H9 (cell line): ENCODE measurements at regions not wholly inside any gene's neighbourhood (a gene's known extent, or its start where the extent isn't known, plus 50 kb on each side); places are given as distances from the start of the nearest gene placed in this dataset.
A peak's percentile ranks its signal among the peaks of the same experiment; 100 is the strongest.

Experiments used
- DNase-seq: peaks from one replicate; pipeline ENCODE4 v3.0.0-alpha.2; 2017
- H2AFZ ChIP-seq: one replicate; pipeline ENCODE4 v1.6.1; 2013; ENCODE audit warnings: mild to moderate bottlenecking, low read length, control low read depth, moderate library complexity
- H2AK5ac ChIP-seq: 2 replicates; pipeline ENCODE4 v1.6.1; 2013; ENCODE audit warnings: low read length, control low read depth, mixed read lengths; ENCODE audit not compliant: insufficient read length
- H2BK120ac ChIP-seq: one replicate; pipeline ENCODE4 v1.6.1; 2013; ENCODE audit warnings: low read depth, mild to moderate bottlenecking, low read length, control low read depth, inconsistent platforms; ENCODE audit not compliant: poor library complexity, severe bottlenecking
- H2BK12ac ChIP-seq: 2 replicates; pipeline ENCODE4 v1.6.1; 2013; ENCODE audit warnings: low read length, control low read depth, mixed read lengths, low read depth; ENCODE audit not compliant: insufficient read length
- H2BK15ac ChIP-seq: 2 replicates; pipeline ENCODE4 v1.6.1; 2013; ENCODE audit warnings: low read depth, low read length, control low read depth
- H2BK20ac ChIP-seq: one replicate; pipeline ENCODE4 v1.6.1; 2013; ENCODE audit warnings: low read depth, mild to moderate bottlenecking, low read length, control low read depth, inconsistent platforms; ENCODE audit not compliant: poor library complexity, severe bottlenecking
- H2BK5ac ChIP-seq: 2 replicates; pipeline ENCODE4 v1.6.1; 2013; ENCODE audit warnings: low read length, control low read depth, mixed read lengths; ENCODE audit not compliant: insufficient read length
- H3K14ac ChIP-seq: 2 replicates; pipeline ENCODE4 v1.6.1; 2013; ENCODE audit warnings: low read length, control low read depth; ENCODE audit not compliant: insufficient read depth
- H3K18ac ChIP-seq: 2 replicates; pipeline ENCODE4 v1.6.1; 2013; ENCODE audit warnings: low read depth, mild to moderate bottlenecking, mixed read lengths, low read length, control low read depth; ENCODE audit not compliant: insufficient read length
- H3K23ac ChIP-seq: 2 replicates; pipeline ENCODE4 v1.6.1; 2013; ENCODE audit warnings: low read length, control low read depth, mixed read lengths, low read depth; ENCODE audit not compliant: insufficient read length
- H3K23me2 ChIP-seq: 2 replicates; pipeline ENCODE4 v1.6.1; 2013; ENCODE audit warnings: low read depth, mild to moderate bottlenecking, mixed read lengths, low read length, control low read depth; ENCODE audit not compliant: insufficient read length, poor library complexity, severe bottlenecking
- H3K27ac ChIP-seq: 2 replicates; pipeline ENCODE4 v1.5.1; 2013; ENCODE audit warnings: low read length, control low read depth, mixed read lengths, low read depth; ENCODE audit not compliant: insufficient read length
- H3K27me3 ChIP-seq: 2 replicates; pipeline ENCODE4 v1.6.1; 2013; ENCODE audit warnings: low read length, control low read depth, inconsistent platforms; ENCODE audit not compliant: insufficient read depth
- H3K4ac ChIP-seq: 2 replicates; pipeline ENCODE4 v1.6.1; 2013; ENCODE audit warnings: low read depth, mild to moderate bottlenecking, control low read depth, inconsistent platforms, low read length, moderate library complexity
- H3K4me1 ChIP-seq: 2 replicates; pipeline ENCODE4 v1.6.1; 2013; ENCODE audit warnings: low read length, control low read depth, inconsistent platforms; ENCODE audit not compliant: insufficient read depth
- H3K4me2 ChIP-seq: 2 replicates; pipeline ENCODE4 v1.6.1; 2013; ENCODE audit warnings: low read length, control low read depth, mixed read lengths; ENCODE audit not compliant: insufficient read length, insufficient read depth
- H3K56ac ChIP-seq: 2 replicates; pipeline ENCODE4 v1.6.1; 2013; ENCODE audit warnings: low read depth, mild to moderate bottlenecking, mixed read lengths, low read length, control low read depth; ENCODE audit not compliant: insufficient read length
- H3K79me1 ChIP-seq: 2 replicates; pipeline ENCODE4 v1.6.1; 2013; ENCODE audit warnings: low read depth, mild to moderate bottlenecking, moderate library complexity, low read length, control low read depth, inconsistent platforms; ENCODE audit not compliant: insufficient read depth, poor library complexity, severe bottlenecking
- H3K79me2 ChIP-seq: 2 replicates; pipeline ENCODE4 v1.6.1; 2013; ENCODE audit warnings: low read length, control low read depth, inconsistent platforms; ENCODE audit not compliant: insufficient read depth
- H3K9ac ChIP-seq: 2 replicates; pipeline ENCODE4 v1.6.1; 2013; ENCODE audit warnings: low read length, control low read depth, mixed read lengths; ENCODE audit not compliant: insufficient read length; ENCODE audit errors: extremely low read depth
- H3K9me3 ChIP-seq: one replicate; pipeline ENCODE4 v1.6.1; 2013; ENCODE audit warnings: low read depth, low read length, inconsistent platforms; ENCODE audit not compliant: control insufficient read depth
- H3T11ph ChIP-seq: one replicate; pipeline ENCODE4 v1.6.1; 2013; ENCODE audit warnings: mild to moderate bottlenecking, low read length, control low read depth, inconsistent platforms
- H4K20me1 ChIP-seq: one replicate; pipeline ENCODE4 v1.6.1; 2013; ENCODE audit not compliant: control insufficient read depth, insufficient read length, insufficient read depth
- H4K5ac ChIP-seq: 2 replicates; pipeline ENCODE4 v1.6.1; 2013; ENCODE audit warnings: low read depth, mild to moderate bottlenecking, mixed read lengths, low read length, control low read depth; ENCODE audit not compliant: insufficient read length
- H4K8ac ChIP-seq: replicated peaks from 2 replicates; pipeline ENCODE4 v1.6.1; 2013; ENCODE audit warnings: low read length, control low read depth, mixed read lengths, low read depth; ENCODE audit not compliant: insufficient read length
- H4K91ac ChIP-seq: 2 replicates; pipeline ENCODE4 v1.6.1; 2013; ENCODE audit warnings: low read depth, mild to moderate bottlenecking, moderate library complexity, mixed read lengths, low read length, control low read depth; ENCODE audit not compliant: insufficient read length
- H3K27ac Mint-ChIP-seq, 3 experiments: 2 replicates in 2 of 3; 3 replicates in 1 of 3; pipeline ENCODE4 v1.8.0; 2020 to 2021; ENCODE audit warnings: mixed read lengths in 3 of 3, mild to moderate bottlenecking in 1 of 3, moderate library complexity in 1 of 3
- H3K27me3 Mint-ChIP-seq: 2 replicates; pipeline ENCODE4 v1.8.0; 2021; ENCODE audit warnings: low read depth, mild to moderate bottlenecking, moderate library complexity, mixed read lengths
- H3K36me3 Mint-ChIP-seq, 3 experiments: 2 replicates in 2 of 3; 3 replicates in 1 of 3; pipeline ENCODE4 v1.8.0; 2020 to 2021; ENCODE audit warnings: low read depth in 3 of 3, mixed read lengths in 3 of 3; ENCODE audit not compliant: insufficient read depth in 1 of 3
- H3K4me1 Mint-ChIP-seq, 2 experiments: 2 replicates each; pipeline ENCODE4 v1.8.0; 2020; ENCODE audit warnings: mixed read lengths in 2 of 2
- H3K4me3 Mint-ChIP-seq, 2 experiments: 2 replicates in 1 of 2; 3 replicates in 1 of 2; pipeline ENCODE4 v1.8.0; 2020 to 2021; ENCODE audit warnings: mild to moderate bottlenecking in 2 of 2, mixed read lengths in 2 of 2, moderate library complexity in 1 of 2
- H3K9me3 Mint-ChIP-seq, 2 experiments: 2 replicates in 1 of 2; 3 replicates in 1 of 2; pipeline ENCODE4 v1.8.0; 2020; ENCODE audit warnings: mild to moderate bottlenecking in 2 of 2, mixed read lengths in 2 of 2, moderate library complexity in 1 of 2
- CTCF ChIP-seq: fragments of 200-600 bp; sonication (generic); conservative IDR thresholded peaks from 3 replicates; pipeline ENCODE4 v1.8.0; 2021; ENCODE audit warnings: antibody characterized with exemption, mild to moderate bottlenecking
- WGBS: extraction: QIAGEN DNeasy Blood & Tissue Kit; methylation state at CpG from one replicate; pipeline ENCODE4 v1.1.7; 2013; ENCODE audit warnings: missing lambda C conversion rate, low lambda C conversion rate, mixed read lengths; ENCODE audit not compliant: insufficient read length; ENCODE audit errors: extremely low coverage; 5-methylcytosine and 5-hydroxymethylcytosine counted together

GRCh38 chr10:93138113-93138870 lies 64.6 kb downstream of the CYP26A1 start:
- no CpG with 5 or more reads among the region's 11 CpGs for WGBS
- Histone ChIP-seq H2AFZ (no peak overlapping the region), H2BK12ac (no peak overlapping the region), H3K4me1 (no peaks in the 10 kb centered on the region), H3K4me2 (no peak overlapping the region), H4K5ac (no peak overlapping the region), H2BK20ac (no peak overlapping the region), H4K8ac (no peak overlapping the region), H2BK120ac (no peak overlapping the region), H3K18ac (no peak overlapping the region), H3K4ac (no peak overlapping the region), H3K27me3 (no peaks in the 10 kb centered on the region), H4K20me1 (no peaks in the 10 kb centered on the region), H3K23me2 (no peaks in the 10 kb centered on the region), H3K14ac (no peak overlapping the region), H3K56ac (no peak overlapping the region), H3K79me1 (no peaks in the 10 kb centered on the region), H3K9ac (no peak overlapping the region), H2BK5ac (no peak overlapping the region), H2BK15ac (no peak overlapping the region), H3T11ph (no peak overlapping the region), H3K23ac (no peak overlapping the region), H4K91ac (no peak overlapping the region), H2AK5ac (no peak overlapping the region), H3K9me3 (no peaks in the 10 kb centered on the region), H3K27ac (no peak overlapping the region), H3K79me2 (no peaks in the 10 kb centered on the region)
- Mint-ChIP-seq H3K27me3 (no peaks in the 10 kb centered on the region; the same call in 1 of the 2 replicates), H3K4me3 (no peak overlapping the region), H3K4me1 (peaks cover 0 to 3% of the 10 kb centered on the region in 2 experiments; a peak in 3 of 4 replicates), H3K27ac (peak overlapping the region in 2 of 3 experiments; percentile 16 to 47; a peak in 3 of 7 replicates), H3K36me3 (peaks cover 0 to 4% (median 0%) of the 10 kb centered on the region in 3 experiments; a peak in 3 of 7 replicates), H3K9me3 (no peaks in the 10 kb centered on the region; a peak in 2 of 5 replicates)
- TF ChIP-seq CTCF, result no peak
- no peak for DNase-seq
